H1 (cell line): ENCODE measurements at regions not wholly inside any gene's neighbourhood (a gene's known extent, or its start where the extent isn't known, plus 50 kb on each side); places are given as distances from the start of the nearest gene placed in this dataset.

ENCODE experiments used
- EGR1 ChIP-seq: IDR thresholded peaks from 2 replicates; pipeline ENCODE4 v1.6.1; 2011; ENCODE audit warnings: low read depth, low read length, borderline replicate concordance
- PHF8 ChIP-seq: fragments of 200-600 bp; sonication (generic); conservative IDR thresholded peaks from 2 replicates; pipeline ENCODE4 v1.7.1; 2012; ENCODE audit warnings: low read depth, mild to moderate bottlenecking, inconsistent platforms, low read length, moderate library complexity
- POLR2AphosphoS5 ChIP-seq: IDR thresholded peaks from 2 replicates; pipeline ENCODE4 v1.6.1; 2011; ENCODE audit warnings: low read depth, low read length
- SRF ChIP-seq: IDR thresholded peaks from 2 replicates; pipeline ENCODE4 v1.6.1; 2011; ENCODE audit warnings: mild to moderate bottlenecking, low read depth, low read length, moderate library complexity
- TF ChIP-seq, protein P1 (sequence below): fragments of 300-600 bp; sonication (generic); IDR thresholded peaks from 2 replicates; pipeline ENCODE4 v1.7.1; 2012; ENCODE audit warnings: low read length, moderate library complexity, mild to moderate bottlenecking, inconsistent platforms; ENCODE audit not compliant: insufficient replicate concordance
- TF ChIP-seq, protein P2 (sequence below): IDR thresholded peaks from 2 replicates; pipeline ENCODE4 v1.6.1; 2012; ENCODE audit warnings: inconsistent platforms

DNA sequence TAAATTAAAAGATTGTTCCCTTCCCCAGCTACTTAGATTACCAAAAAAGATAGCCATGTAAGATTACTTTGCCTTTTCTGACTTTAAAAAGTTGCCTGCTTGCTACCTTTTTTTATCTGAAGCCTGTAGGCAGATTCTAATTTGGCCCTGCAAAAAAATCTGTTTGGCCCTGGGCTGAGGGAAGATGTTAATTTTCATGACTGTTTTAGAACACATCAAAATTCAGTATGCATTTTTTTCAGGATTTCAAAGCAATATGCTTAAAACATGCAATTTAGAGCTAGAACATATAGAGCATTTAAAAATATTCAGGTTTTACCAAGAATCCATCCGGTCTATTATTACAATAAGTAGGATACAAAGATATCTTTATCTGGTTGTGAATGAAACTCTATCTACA is 563.6 kb downstream of the NR2F1-AS1 start (continued):
- TF ChIP-seq, protein P1, sequence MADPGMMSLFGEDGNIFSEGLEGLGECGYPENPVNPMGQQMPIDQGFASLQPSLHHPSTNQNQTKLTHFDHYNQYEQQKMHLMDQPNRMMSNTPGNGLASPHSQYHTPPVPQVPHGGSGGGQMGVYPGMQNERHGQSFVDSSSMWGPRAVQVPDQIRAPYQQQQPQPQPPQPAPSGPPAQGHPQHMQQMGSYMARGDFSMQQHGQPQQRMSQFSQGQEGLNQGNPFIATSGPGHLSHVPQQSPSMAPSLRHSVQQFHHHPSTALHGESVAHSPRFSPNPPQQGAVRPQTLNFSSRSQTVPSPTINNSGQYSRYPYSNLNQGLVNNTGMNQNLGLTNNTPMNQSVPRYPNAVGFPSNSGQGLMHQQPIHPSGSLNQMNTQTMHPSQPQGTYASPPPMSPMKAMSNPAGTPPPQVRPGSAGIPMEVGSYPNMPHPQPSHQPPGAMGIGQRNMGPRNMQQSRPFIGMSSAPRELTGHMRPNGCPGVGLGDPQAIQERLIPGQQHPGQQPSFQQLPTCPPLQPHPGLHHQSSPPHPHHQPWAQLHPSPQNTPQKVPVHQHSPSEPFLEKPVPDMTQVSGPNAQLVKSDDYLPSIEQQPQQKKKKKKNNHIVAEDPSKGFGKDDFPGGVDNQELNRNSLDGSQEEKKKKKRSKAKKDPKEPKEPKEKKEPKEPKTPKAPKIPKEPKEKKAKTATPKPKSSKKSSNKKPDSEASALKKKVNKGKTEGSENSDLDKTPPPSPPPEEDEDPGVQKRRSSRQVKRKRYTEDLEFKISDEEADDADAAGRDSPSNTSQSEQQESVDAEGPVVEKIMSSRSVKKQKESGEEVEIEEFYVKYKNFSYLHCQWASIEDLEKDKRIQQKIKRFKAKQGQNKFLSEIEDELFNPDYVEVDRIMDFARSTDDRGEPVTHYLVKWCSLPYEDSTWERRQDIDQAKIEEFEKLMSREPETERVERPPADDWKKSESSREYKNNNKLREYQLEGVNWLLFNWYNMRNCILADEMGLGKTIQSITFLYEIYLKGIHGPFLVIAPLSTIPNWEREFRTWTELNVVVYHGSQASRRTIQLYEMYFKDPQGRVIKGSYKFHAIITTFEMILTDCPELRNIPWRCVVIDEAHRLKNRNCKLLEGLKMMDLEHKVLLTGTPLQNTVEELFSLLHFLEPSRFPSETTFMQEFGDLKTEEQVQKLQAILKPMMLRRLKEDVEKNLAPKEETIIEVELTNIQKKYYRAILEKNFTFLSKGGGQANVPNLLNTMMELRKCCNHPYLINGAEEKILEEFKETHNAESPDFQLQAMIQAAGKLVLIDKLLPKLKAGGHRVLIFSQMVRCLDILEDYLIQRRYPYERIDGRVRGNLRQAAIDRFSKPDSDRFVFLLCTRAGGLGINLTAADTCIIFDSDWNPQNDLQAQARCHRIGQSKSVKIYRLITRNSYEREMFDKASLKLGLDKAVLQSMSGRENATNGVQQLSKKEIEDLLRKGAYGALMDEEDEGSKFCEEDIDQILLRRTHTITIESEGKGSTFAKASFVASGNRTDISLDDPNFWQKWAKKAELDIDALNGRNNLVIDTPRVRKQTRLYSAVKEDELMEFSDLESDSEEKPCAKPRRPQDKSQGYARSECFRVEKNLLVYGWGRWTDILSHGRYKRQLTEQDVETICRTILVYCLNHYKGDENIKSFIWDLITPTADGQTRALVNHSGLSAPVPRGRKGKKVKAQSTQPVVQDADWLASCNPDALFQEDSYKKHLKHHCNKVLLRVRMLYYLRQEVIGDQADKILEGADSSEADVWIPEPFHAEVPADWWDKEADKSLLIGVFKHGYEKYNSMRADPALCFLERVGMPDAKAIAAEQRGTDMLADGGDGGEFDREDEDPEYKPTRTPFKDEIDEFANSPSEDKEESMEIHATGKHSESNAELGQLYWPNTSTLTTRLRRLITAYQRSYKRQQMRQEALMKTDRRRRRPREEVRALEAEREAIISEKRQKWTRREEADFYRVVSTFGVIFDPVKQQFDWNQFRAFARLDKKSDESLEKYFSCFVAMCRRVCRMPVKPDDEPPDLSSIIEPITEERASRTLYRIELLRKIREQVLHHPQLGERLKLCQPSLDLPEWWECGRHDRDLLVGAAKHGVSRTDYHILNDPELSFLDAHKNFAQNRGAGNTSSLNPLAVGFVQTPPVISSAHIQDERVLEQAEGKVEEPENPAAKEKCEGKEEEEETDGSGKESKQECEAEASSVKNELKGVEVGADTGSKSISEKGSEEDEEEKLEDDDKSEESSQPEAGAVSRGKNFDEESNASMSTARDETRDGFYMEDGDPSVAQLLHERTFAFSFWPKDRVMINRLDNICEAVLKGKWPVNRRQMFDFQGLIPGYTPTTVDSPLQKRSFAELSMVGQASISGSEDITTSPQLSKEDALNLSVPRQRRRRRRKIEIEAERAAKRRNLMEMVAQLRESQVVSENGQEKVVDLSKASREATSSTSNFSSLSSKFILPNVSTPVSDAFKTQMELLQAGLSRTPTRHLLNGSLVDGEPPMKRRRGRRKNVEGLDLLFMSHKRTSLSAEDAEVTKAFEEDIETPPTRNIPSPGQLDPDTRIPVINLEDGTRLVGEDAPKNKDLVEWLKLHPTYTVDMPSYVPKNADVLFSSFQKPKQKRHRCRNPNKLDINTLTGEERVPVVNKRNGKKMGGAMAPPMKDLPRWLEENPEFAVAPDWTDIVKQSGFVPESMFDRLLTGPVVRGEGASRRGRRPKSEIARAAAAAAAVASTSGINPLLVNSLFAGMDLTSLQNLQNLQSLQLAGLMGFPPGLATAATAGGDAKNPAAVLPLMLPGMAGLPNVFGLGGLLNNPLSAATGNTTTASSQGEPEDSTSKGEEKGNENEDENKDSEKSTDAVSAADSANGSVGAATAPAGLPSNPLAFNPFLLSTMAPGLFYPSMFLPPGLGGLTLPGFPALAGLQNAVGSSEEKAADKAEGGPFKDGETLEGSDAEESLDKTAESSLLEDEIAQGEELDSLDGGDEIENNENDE, result no peak
- TF ChIP-seq PHF8 (no peak), SRF (no peak), POLR2AphosphoS5 (no peak), EGR1 (no peak)
- TF ChIP-seq, protein P2, sequence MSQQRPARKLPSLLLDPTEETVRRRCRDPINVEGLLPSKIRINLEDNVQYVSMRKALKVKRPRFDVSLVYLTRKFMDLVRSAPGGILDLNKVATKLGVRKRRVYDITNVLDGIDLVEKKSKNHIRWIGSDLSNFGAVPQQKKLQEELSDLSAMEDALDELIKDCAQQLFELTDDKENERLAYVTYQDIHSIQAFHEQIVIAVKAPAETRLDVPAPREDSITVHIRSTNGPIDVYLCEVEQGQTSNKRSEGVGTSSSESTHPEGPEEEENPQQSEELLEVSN, result no peak
